ENCODE measurements at regions not wholly inside any gene's neighbourhood (a gene's known extent, or its start where the extent isn't known, plus 50 kb on each side); places are given as distances from the start of the nearest gene placed in this dataset.

- TF ChIP-seq CBX5 (IDR thresholded peaks at IDR 0.05; ENCODE audit: low read depth) (peak; percentile 82; the same call in 1 of the 2 replicates), BCL3 (IDR thresholded peaks at IDR 0.05; ENCODE audit: borderline replicate concordance, insufficient read depth, low read depth, low read length, poor library complexity, severe bottlenecking) (no peak)
- H3K4me3 ChIP-seq: no peak overlapping the region
- in situ Hi-C loops (cut with MboI): no loop called here
- intact Hi-C loops (cut with micrococcal nuclease; ENCODE audit: unreplicated experiment): no loop called here
- no peak for DNase-seq (ENCODE audit: low read depth, low spot score)
- no peak overlapping the region for H3K27ac ChIP-seq (ENCODE audit: control insufficient read depth, insufficient read depth)
- no peaks in the 10 kb centered on the region for H4K20me1 ChIP-seq (ENCODE audit: control insufficient read depth, insufficient read depth)
- no peaks in the 10 kb centered on the region for H3K36me3 ChIP-seq (ENCODE audit: control insufficient read depth in 2 of 2, insufficient read depth in 2 of 2, low read length in 1 of 2)
- H2AFZ ChIP-seq (ENCODE audit: control insufficient read depth, low read depth, low read length): no peak overlapping the region
- no peak for FAIRE-seq
- no peak overlapping the region for H3K9ac ChIP-seq (ENCODE audit: control insufficient read depth, insufficient read depth, low read length)
- CTCF ChIA-PET: interaction anchor here (2.2 kb wide), 1 partner anchor 12 kb away, joined by 10 read pairs; no protein-coding TSS in a partner anchor
- ATAC-seq: no peak
- H3K9me3 ChIP-seq (replicated peaks; ENCODE audit: control insufficient read depth, insufficient read depth, low read length): peaks cover 2% of the 10 kb centered on the region
- RAD21 ChIA-PET (ENCODE audit: unreplicated experiment): no interaction called here
- H3K4me2 ChIP-seq (ENCODE audit: control insufficient read depth, insufficient read depth): no peak overlapping the region
- 25% methylated on average over 2 of the region's 2 CpGs for WGBS (ENCODE audit: insufficient coverage, insufficient replicate concordance, low lambda C conversion rate, missing lambda C conversion rate)
- no peaks in the 10 kb centered on the region for H3K27me3 ChIP-seq (replicated peaks in 1 of 2; ENCODE audit: control insufficient read depth in 2 of 2, insufficient read depth in 2 of 2, low read length in 1 of 2)
- SMC1A ChIA-PET (ENCODE audit: uncharacterized antibody, unreplicated experiment): no interaction called here
- no peaks in the 10 kb centered on the region for H3K79me2 ChIP-seq (ENCODE audit: control insufficient read depth, insufficient read depth, low read length)
- BruUV-seq (replicated peaks): no TSS peak
- peaks cover 9% of the 10 kb centered on the region; the same call in 1 of the 2 replicates for H3K4me1 ChIP-seq (ENCODE audit: control insufficient read depth, insufficient read depth, low read length)
- POLR2A ChIA-PET: no interaction called here
These were observed 76.3 kb upstream of the TGM3 start for GRCh38 chr20:2219481-2220006.

GRCh38 chr20:2220298-2220697 lies 75.5 kb upstream of the TGM3 start:
- Histone ChIP-seq H3K79me2 (ENCODE audit: control insufficient read depth, insufficient read depth, low read length) (no peaks in the 10 kb centered on the region), H3K9me3 (replicated peaks; ENCODE audit: control insufficient read depth, insufficient read depth, low read length) (peaks cover 2% of the 10 kb centered on the region), H3K27ac (ENCODE audit: control insufficient read depth, insufficient read depth) (no peak overlapping the region), H3K4me2 (ENCODE audit: control insufficient read depth, insufficient read depth) (no peak overlapping the region), H3K4me3 (no peak overlapping the region), H2AFZ (ENCODE audit: control insufficient read depth, low read depth, low read length) (no peak overlapping the region), H3K36me3 (ENCODE audit: control insufficient read depth in 2 of 2, insufficient read depth in 2 of 2, low read length in 1 of 2) (no peaks in the 10 kb centered on the region), H3K4me1 (ENCODE audit: control insufficient read depth, insufficient read depth, low read length) (peaks cover 9% of the 10 kb centered on the region; the same call in 1 of the 2 replicates), H3K9ac (ENCODE audit: control insufficient read depth, insufficient read depth, low read length) (no peak overlapping the region), H4K20me1 (ENCODE audit: control insufficient read depth, insufficient read depth) (no peaks in the 10 kb centered on the region), H3K27me3 (replicated peaks in 1 of 2; ENCODE audit: control insufficient read depth in 2 of 2, insufficient read depth in 2 of 2, low read length in 1 of 2) (no peaks in the 10 kb centered on the region)
- ChIA-PET RAD21 (ENCODE audit: unreplicated experiment) (no interaction called here), POLR2A (no interaction called here), CTCF (no interaction called here), SMC1A (ENCODE audit: uncharacterized antibody, unreplicated experiment) (no interaction called here)
- ATAC-seq: no peak
- BruUV-seq (replicated peaks): no TSS peak
- FAIRE-seq: no peak
- in situ Hi-C loops (cut with MboI) (no loop called here), intact Hi-C loops (cut with micrococcal nuclease; ENCODE audit: unreplicated experiment) (no loop called here)
- 27% methylated on average over 2 of the region's 2 CpGs for WGBS (ENCODE audit: insufficient coverage, insufficient replicate concordance, low lambda C conversion rate, missing lambda C conversion rate)
- DNase-seq (ENCODE audit: low read depth, low spot score): no peak
- no peak for TF ChIP-seq CHD1 (IDR thresholded peaks at IDR 0.05; ENCODE audit: low read depth, low read length)
- no peak for TF ChIP-seq JUND (IDR thresholded peaks at IDR 0.05; ENCODE audit: low read depth, low read length)
- TF ChIP-seq CREM (IDR thresholded peaks at IDR 0.05; ENCODE audit: low read depth): no peak
- no peak for TF ChIP-seq TCF12 (IDR thresholded peaks at IDR 0.05; ENCODE audit: low read depth, low read length)
- no peak for TF ChIP-seq SKIL (IDR thresholded peaks at IDR 0.05; ENCODE audit: low read depth, poor library complexity, severe bottlenecking)
- TF ChIP-seq HDGF (IDR thresholded peaks at IDR 0.05): no peak
- TF ChIP-seq ZBED1 (IDR thresholded peaks at IDR 0.05; ENCODE audit: borderline replicate concordance): no peak
- TF ChIP-seq MEF2A (IDR thresholded peaks at IDR 0.05; ENCODE audit: insufficient read depth, low read depth, low read length): no peak
- no peak for TF ChIP-seq HDAC2 (IDR thresholded peaks at IDR 0.05)
- TF ChIP-seq REST (IDR thresholded peaks at IDR 0.05; ENCODE audit: low read depth, low read length): no peak

All from GM12878 (cell line).